A673 (cell line): ENCODE measurements at regions not wholly inside any gene's neighbourhood (a gene's known extent, or its start where the extent isn't known, plus 50 kb on each side); places are given as distances from the start of the nearest gene placed in this dataset.

ENCODE experiments used
- EZH2 ChIP-seq: fragments of 200-600 bp; sonication (generic); IDR thresholded peaks from 2 replicates; pipeline ENCODE4 v1.6.1; 2017; ENCODE audit warnings: borderline replicate concordance, low read depth, mild to moderate bottlenecking, mixed read lengths, antibody characterized with exemption, low read length; ENCODE audit not compliant: poor library complexity, severe bottlenecking
- TF ChIP-seq, protein P1 (sequence below): fragments of 300-800, 200-600 bp; sonication (generic); conservative IDR thresholded peaks from 2 replicates; pipeline ENCODE4 v1.5.1; 2017; ENCODE audit warnings: low read depth, mild to moderate bottlenecking, antibody characterized with exemption, low read length, moderate library complexity, mixed read lengths

- TF ChIP-seq EZH2, result no peak
- TF ChIP-seq, protein P1, sequence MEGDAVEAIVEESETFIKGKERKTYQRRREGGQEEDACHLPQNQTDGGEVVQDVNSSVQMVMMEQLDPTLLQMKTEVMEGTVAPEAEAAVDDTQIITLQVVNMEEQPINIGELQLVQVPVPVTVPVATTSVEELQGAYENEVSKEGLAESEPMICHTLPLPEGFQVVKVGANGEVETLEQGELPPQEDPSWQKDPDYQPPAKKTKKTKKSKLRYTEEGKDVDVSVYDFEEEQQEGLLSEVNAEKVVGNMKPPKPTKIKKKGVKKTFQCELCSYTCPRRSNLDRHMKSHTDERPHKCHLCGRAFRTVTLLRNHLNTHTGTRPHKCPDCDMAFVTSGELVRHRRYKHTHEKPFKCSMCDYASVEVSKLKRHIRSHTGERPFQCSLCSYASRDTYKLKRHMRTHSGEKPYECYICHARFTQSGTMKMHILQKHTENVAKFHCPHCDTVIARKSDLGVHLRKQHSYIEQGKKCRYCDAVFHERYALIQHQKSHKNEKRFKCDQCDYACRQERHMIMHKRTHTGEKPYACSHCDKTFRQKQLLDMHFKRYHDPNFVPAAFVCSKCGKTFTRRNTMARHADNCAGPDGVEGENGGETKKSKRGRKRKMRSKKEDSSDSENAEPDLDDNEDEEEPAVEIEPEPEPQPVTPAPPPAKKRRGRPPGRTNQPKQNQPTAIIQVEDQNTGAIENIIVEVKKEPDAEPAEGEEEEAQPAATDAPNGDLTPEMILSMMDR, result no peak
These were observed 190.5 kb upstream of the GSC start for GRCh38 chr14:94960285-94961001.
